ENCODE measurements at regions not wholly inside any gene's neighbourhood (a gene's known extent, or its start where the extent isn't known, plus 50 kb on each side); places are given as distances from the start of the nearest gene placed in this dataset.

DNA sequence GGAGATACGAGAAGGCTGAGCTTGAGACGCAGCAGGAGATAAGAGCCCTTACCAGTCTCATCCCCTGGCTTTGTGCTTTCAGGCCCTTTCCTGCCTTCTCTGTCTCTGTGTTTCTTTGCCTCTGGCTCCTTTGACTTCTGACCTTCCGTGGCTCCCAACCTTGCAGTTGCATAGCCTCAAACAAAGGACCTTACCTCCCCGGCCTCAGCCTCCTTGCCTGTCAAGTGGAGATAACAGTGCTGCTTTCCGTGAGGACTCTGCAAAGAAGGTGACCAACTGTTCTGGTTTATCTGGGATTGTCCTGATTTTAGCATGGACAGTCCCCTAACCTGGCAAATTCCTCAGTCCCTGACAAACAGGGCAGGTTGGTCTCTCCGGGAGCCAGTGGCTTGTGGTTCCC lies 287.8 kb upstream of the MVB12B start:
- Histone ChIP-seq H3K4me3 (replicated peaks; ENCODE audit: insufficient read depth, low read length) (no peak overlapping the region), H3K27me3 (ENCODE audit: insufficient read depth, poor library complexity, severe bottlenecking) (no peaks in the 10 kb centered on the region), H3K27ac (replicated peaks) (no peak overlapping the region)
- no peak for DNase-seq (ENCODE audit: low read depth in 1 of 2, low spot score in 1 of 2)
- no peak for TF ChIP-seq SPI1 (IDR thresholded peaks at IDR 0.05; ENCODE audit: borderline replicate concordance, low read depth)
- no peak for TF ChIP-seq GABPA (IDR thresholded peaks at IDR 0.05; ENCODE audit: low read depth)
- TF ChIP-seq POLR2AphosphoS5 (IDR thresholded peaks at IDR 0.05; ENCODE audit: low read depth): no peak
- TF ChIP-seq, protein P1, sequence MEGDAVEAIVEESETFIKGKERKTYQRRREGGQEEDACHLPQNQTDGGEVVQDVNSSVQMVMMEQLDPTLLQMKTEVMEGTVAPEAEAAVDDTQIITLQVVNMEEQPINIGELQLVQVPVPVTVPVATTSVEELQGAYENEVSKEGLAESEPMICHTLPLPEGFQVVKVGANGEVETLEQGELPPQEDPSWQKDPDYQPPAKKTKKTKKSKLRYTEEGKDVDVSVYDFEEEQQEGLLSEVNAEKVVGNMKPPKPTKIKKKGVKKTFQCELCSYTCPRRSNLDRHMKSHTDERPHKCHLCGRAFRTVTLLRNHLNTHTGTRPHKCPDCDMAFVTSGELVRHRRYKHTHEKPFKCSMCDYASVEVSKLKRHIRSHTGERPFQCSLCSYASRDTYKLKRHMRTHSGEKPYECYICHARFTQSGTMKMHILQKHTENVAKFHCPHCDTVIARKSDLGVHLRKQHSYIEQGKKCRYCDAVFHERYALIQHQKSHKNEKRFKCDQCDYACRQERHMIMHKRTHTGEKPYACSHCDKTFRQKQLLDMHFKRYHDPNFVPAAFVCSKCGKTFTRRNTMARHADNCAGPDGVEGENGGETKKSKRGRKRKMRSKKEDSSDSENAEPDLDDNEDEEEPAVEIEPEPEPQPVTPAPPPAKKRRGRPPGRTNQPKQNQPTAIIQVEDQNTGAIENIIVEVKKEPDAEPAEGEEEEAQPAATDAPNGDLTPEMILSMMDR (IDR thresholded peaks at IDR 0.05; ENCODE audit: insufficient read depth, low read length): no peak
- TF ChIP-seq, protein P2, sequence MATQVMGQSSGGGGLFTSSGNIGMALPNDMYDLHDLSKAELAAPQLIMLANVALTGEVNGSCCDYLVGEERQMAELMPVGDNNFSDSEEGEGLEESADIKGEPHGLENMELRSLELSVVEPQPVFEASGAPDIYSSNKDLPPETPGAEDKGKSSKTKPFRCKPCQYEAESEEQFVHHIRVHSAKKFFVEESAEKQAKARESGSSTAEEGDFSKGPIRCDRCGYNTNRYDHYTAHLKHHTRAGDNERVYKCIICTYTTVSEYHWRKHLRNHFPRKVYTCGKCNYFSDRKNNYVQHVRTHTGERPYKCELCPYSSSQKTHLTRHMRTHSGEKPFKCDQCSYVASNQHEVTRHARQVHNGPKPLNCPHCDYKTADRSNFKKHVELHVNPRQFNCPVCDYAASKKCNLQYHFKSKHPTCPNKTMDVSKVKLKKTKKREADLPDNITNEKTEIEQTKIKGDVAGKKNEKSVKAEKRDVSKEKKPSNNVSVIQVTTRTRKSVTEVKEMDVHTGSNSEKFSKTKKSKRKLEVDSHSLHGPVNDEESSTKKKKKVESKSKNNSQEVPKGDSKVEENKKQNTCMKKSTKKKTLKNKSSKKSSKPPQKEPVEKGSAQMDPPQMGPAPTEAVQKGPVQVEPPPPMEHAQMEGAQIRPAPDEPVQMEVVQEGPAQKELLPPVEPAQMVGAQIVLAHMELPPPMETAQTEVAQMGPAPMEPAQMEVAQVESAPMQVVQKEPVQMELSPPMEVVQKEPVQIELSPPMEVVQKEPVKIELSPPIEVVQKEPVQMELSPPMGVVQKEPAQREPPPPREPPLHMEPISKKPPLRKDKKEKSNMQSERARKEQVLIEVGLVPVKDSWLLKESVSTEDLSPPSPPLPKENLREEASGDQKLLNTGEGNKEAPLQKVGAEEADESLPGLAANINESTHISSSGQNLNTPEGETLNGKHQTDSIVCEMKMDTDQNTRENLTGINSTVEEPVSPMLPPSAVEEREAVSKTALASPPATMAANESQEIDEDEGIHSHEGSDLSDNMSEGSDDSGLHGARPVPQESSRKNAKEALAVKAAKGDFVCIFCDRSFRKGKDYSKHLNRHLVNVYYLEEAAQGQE (IDR thresholded peaks at IDR 0.05; ENCODE audit: insufficient replicate concordance, low read depth): no peak

DNA sequence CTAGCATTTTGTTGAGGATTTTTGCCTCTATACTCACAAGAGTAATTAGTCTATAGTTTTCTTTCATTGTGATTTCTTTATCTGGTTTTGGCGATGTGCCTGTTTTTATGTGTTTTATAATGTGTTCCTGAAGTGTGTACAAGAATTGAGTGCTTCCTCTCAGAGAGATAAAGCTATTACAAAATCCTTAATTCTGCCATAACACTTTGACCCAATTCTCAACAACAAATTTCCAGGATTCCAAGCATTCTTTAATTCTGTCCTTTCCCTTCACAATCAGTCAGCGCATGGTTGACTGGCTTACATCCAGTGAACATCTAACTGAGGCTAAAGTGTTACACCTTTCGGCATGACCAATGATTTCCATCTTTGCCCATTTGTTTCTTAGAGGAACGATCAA lies 282.9 kb upstream of the MVB12B start:
- H3K27me3 ChIP-seq (ENCODE audit: insufficient read depth, poor library complexity, severe bottlenecking): no peaks in the 10 kb centered on the region
- no peak overlapping the region for H3K4me3 ChIP-seq (replicated peaks; ENCODE audit: insufficient read depth, low read length)
- DNase-seq (ENCODE audit: low read depth in 1 of 2, low spot score in 1 of 2): no peak
- no peak overlapping the region for H3K27ac ChIP-seq (replicated peaks)
- TF ChIP-seq POLR2AphosphoS5 (IDR thresholded peaks at IDR 0.05; ENCODE audit: low read depth): no peak
- TF ChIP-seq, protein P1 (IDR thresholded peaks at IDR 0.05; ENCODE audit: insufficient read depth, low read length): no peak
- TF ChIP-seq SPI1 (IDR thresholded peaks at IDR 0.05; ENCODE audit: borderline replicate concordance, low read depth): no peak
- no peak for TF ChIP-seq GABPA (IDR thresholded peaks at IDR 0.05; ENCODE audit: low read depth)
- TF ChIP-seq, protein P2 (IDR thresholded peaks at IDR 0.05; ENCODE audit: insufficient replicate concordance, low read depth): no peak

DNA sequence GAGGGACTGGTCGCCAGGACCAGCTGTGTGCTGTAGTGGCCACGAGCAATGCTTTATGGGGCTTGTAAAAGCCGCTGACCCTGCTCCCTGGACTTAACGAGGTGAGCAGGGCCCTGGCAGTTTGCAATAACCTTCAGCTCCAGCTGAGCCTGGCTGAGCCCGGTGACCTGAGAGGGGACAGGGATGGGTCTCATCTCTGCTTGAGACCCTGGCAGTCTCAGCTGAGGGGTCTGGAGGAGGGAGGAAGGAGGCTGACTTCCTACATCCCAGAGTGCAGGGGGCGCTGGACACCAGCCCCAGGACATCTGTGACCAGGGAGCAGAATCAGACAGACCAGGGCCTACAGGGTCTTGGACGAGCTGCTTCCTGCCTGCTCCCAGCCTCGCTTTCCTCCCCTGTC lies 277.5 kb upstream of the MVB12B start:
- TF ChIP-seq, protein P1 (IDR thresholded peaks at IDR 0.05; ENCODE audit: insufficient read depth, low read length): no peak
- TF ChIP-seq, protein P2 (IDR thresholded peaks at IDR 0.05; ENCODE audit: insufficient replicate concordance, low read depth): no peak
- no peak for TF ChIP-seq SPI1 (IDR thresholded peaks at IDR 0.05; ENCODE audit: borderline replicate concordance, low read depth)
- Histone ChIP-seq H3K27me3 (ENCODE audit: insufficient read depth, poor library complexity, severe bottlenecking) (no peaks in the 10 kb centered on the region), H3K27ac (replicated peaks) (no peak overlapping the region), H3K4me3 (replicated peaks; ENCODE audit: insufficient read depth, low read length) (no peak overlapping the region)
- DNase-seq (ENCODE audit: low read depth in 1 of 2, low spot score in 1 of 2): no peak

Data from HL-60 (cell line).